Nephron (organoid): ENCODE measurements at regions not wholly inside any gene's neighbourhood (a gene's known extent, or its start where the extent isn't known, plus 50 kb on each side); places are given as distances from the start of the nearest gene placed in this dataset.

ENCODE experiments used
- H3K27ac Mint-ChIP-seq, 3 experiments: 2 replicates each; pipeline ENCODE4 v1.8.0; 2020; ENCODE audit warnings: mixed read lengths in 3 of 3, mild to moderate bottlenecking in 2 of 3, moderate library complexity in 1 of 3
- H3K27me3 Mint-ChIP-seq: 2 replicates; pipeline ENCODE4 v1.8.0; 2021; ENCODE audit warnings: low read depth, mild to moderate bottlenecking, moderate library complexity, mixed read lengths
- H3K36me3 Mint-ChIP-seq: 2 replicates; pipeline ENCODE4 v1.8.0; 2020; ENCODE audit warnings: low read depth, mixed read lengths
- H3K4me1 Mint-ChIP-seq: 2 replicates; pipeline ENCODE4 v1.8.0; 2020; ENCODE audit warnings: mixed read lengths
- H3K4me3 Mint-ChIP-seq, 3 experiments: 2 replicates each; pipeline ENCODE4 v1.8.0; 2020; ENCODE audit warnings: mild to moderate bottlenecking in 3 of 3, mixed read lengths in 3 of 3, moderate library complexity in 2 of 3
- H3K9me3 Mint-ChIP-seq: 2 replicates; pipeline ENCODE4 v1.8.0; 2020; ENCODE audit warnings: mixed read lengths
- TF ChIP-seq, protein P1 (sequence below), 3 experiments: fragments of 200-600 bp; sonication (generic); IDR thresholded peaks; one replicate each; pipeline ENCODE4 v1.5.0; 2021; ENCODE audit warnings: antibody characterized with exemption in 3 of 3; ENCODE audit not compliant: unreplicated experiment in 3 of 3

DNA sequence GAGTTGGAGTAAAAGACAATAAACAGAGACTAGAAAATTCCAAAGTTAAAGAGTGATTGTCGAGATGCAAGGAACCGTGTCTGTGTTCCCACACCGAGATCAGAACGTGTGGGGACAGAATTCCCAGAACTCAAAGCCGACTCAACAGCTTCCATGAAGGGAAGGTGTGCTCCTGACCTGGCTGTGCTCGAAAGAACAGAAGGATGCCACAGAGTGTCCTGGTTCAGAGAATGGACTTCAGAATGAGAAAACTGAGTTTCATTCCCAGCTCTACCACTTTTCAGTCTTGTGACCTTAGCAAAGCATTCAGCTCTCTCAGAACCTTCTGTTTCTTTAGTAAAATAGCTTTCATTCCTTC lies 420.0 kb upstream of the SLC30A5 start:
- Mint-ChIP-seq H3K27ac (peak overlapping the region; percentile 64 to 88 (median 84)), H3K4me3 (no peak overlapping the region), H3K27me3 (no peaks in the 10 kb centered on the region), H3K9me3 (no peaks in the 10 kb centered on the region), H3K4me1 (peaks cover 36% of the 10 kb centered on the region), H3K36me3 (no peaks in the 10 kb centered on the region)
- TF ChIP-seq, protein P1, sequence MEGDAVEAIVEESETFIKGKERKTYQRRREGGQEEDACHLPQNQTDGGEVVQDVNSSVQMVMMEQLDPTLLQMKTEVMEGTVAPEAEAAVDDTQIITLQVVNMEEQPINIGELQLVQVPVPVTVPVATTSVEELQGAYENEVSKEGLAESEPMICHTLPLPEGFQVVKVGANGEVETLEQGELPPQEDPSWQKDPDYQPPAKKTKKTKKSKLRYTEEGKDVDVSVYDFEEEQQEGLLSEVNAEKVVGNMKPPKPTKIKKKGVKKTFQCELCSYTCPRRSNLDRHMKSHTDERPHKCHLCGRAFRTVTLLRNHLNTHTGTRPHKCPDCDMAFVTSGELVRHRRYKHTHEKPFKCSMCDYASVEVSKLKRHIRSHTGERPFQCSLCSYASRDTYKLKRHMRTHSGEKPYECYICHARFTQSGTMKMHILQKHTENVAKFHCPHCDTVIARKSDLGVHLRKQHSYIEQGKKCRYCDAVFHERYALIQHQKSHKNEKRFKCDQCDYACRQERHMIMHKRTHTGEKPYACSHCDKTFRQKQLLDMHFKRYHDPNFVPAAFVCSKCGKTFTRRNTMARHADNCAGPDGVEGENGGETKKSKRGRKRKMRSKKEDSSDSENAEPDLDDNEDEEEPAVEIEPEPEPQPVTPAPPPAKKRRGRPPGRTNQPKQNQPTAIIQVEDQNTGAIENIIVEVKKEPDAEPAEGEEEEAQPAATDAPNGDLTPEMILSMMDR (IDR thresholded peaks at IDR 0.05; ENCODE audit: unreplicated experiment in 3 of 3): no peak

DNA sequence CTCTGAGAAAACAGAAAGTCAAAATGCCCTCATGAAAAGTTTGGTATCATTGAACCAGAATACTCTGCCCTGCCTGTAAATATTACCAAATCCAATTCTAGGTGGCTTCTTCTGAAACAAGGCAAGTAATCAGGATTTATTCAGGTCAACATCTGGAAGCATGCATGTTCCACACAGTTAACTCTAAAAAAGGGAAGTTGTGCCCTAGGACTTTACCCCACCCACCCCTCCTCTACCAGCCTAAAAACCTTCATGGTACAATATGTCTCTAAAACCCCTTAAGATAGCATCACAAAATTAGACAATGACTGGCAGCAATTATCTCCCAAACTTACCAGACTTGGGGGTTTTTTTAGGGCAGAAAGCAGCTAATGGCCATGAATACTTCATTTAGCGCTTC lies 414.8 kb upstream of the SLC30A5 start:
- Mint-ChIP-seq H3K27ac (no peak overlapping the region), H3K27me3 (no peaks in the 10 kb centered on the region), H3K4me3 (no peak overlapping the region), H3K36me3 (no peaks in the 10 kb centered on the region), H3K9me3 (peaks cover 2% of the 10 kb centered on the region), H3K4me1 (peaks cover 37% of the 10 kb centered on the region)
- TF ChIP-seq, protein P1 (IDR thresholded peaks at IDR 0.05; ENCODE audit: unreplicated experiment in 3 of 3): no peak

DNA sequence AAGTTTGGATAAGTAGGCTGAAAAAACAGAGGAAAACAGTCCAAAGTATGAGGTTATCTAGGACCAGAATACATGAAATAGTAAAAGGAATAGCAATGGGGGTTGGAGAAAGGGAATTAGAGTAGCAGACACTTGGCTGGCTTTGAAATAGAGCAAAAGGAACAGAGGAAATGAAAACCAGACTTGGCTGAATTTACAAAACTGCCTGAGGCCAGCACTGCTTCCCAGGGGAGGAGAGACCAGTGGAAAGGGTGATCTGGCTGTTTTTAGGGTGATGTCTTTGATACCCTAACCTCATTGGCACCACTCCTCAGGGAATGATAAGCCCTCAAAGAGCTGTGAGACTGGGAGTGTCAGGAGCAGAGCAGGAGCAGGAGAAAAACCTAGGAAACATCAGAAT lies 413.4 kb upstream of the SLC30A5 start:
- Mint-ChIP-seq H3K9me3 (peaks cover 2% of the 10 kb centered on the region), H3K27me3 (no peaks in the 10 kb centered on the region), H3K36me3 (no peaks in the 10 kb centered on the region), H3K4me3 (no peak overlapping the region), H3K27ac (peak overlapping the region; percentile 28 to 70 (median 66)), H3K4me1 (peaks cover 41% of the 10 kb centered on the region)
- TF ChIP-seq, protein P1 (IDR thresholded peaks at IDR 0.05; ENCODE audit: unreplicated experiment in 3 of 3): no peak

DNA sequence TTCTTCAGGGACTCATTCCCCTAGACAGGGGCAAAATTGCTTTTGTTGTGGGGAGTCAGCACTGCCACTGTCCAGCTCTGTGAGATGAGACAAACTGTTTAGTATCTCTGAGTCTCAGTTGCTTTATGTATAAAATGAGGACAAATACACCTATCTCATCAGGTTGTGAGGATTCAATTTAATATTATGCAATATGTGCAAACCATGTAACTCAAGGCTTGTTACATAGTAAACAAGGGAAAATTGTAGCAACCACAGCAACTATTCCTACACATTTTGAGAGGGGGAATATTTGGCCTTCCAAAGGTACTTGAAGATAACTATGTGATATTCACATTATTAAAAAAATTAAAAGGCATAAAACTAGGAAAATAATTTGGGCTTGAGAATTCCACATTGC lies 411.9 kb upstream of the SLC30A5 start:
- H3K27me3 Mint-ChIP-seq: no peaks in the 10 kb centered on the region
- H3K27ac Mint-ChIP-seq: peak overlapping the region; percentile 68 to 79 (median 72)
- no peaks in the 10 kb centered on the region for H3K36me3 Mint-ChIP-seq
- peaks cover 2% of the 10 kb centered on the region for H3K9me3 Mint-ChIP-seq
- TF ChIP-seq, protein P1 (IDR thresholded peaks at IDR 0.05; ENCODE audit: unreplicated experiment in 3 of 3): no peak
- no peak overlapping the region for H3K4me3 Mint-ChIP-seq
- H3K4me1 Mint-ChIP-seq: peaks cover 57% of the 10 kb centered on the region

DNA sequence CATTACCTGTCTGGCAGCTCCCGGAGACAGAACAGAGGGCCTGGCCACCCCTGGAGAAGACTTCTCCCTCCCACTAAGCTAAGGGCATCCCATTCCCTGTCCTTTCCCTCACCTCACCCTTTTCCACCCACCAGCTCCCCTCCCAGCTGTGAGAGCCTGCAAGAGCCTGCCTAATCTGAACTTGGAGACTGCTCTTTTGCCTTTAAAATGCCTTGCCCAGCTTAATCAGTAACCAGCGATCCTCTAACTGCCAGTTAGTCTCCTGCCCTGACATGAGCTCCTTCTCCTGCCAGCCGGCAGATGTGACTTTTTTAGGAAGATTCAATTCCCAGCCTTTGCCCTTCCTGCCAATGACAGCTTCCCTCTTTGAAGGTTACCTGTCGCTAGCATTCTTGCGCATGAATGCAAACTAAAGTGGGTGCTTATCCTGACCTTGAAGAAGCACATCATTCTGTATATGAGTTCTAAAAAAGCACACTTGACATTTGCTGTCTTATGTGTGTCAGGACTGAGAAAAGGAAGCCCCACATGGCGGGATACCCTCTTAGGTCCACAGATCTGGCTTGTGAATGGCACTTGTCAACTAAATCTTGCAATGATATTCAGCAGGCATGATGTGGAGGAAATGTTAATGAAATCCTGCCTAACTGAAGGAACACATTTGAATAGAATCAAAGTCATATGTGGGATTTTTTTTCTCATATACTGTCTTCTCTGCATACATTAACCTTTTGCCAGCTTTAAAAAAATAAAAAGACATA lies 411.2 kb upstream of the SLC30A5 start:
- H3K4me1 Mint-ChIP-seq: peaks cover 63% of the 10 kb centered on the region
- H3K9me3 Mint-ChIP-seq: peaks cover 2% of the 10 kb centered on the region
- peak overlapping the region; percentile 68 to 79 (median 72) for H3K27ac Mint-ChIP-seq
- no peak overlapping the region for H3K4me3 Mint-ChIP-seq
- TF ChIP-seq, protein P1 (IDR thresholded peaks at IDR 0.05; ENCODE audit: unreplicated experiment in 3 of 3): no peak
- H3K27me3 Mint-ChIP-seq: no peaks in the 10 kb centered on the region
- no peaks in the 10 kb centered on the region for H3K36me3 Mint-ChIP-seq

DNA sequence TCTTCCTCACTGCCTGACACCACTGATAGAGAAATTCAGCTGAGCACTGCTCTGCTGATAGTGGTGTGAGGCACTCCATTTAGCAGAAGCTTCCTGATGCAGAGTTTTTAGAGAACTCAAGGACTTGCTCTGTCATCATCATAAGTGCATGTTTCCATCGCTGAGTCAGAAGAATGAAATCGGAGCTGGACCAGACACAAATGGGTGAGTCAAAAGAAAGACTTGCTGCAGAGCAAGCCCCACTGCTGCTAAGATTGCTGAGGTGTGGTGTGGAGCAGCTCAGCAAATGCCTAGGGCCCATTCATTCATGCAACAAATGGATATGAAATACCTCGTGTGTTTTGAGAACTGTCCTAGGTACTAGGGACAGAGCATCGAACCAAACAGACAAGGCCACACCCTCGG lies 410.2 kb upstream of the SLC30A5 start:
- TF ChIP-seq, protein P1 (IDR thresholded peaks at IDR 0.05; ENCODE audit: unreplicated experiment in 3 of 3): no peak
- Mint-ChIP-seq H3K36me3 (no peaks in the 10 kb centered on the region), H3K27ac (peak overlapping the region in 1 of 3 experiments; percentile 58), H3K4me3 (no peak overlapping the region), H3K9me3 (peaks cover 2% of the 10 kb centered on the region), H3K4me1 (peaks cover 63% of the 10 kb centered on the region), H3K27me3 (no peaks in the 10 kb centered on the region)
